ENCODE measurements at regions not wholly inside any gene's neighbourhood (a gene's known extent, or its start where the extent isn't known, plus 50 kb on each side); places are given as distances from the start of the nearest gene placed in this dataset.
"Not testable (repeated sequence)": the region's sequence is repeated elsewhere in the genome, so short reads cannot be mapped to it uniquely, and the experiment has no call there.

DNA sequence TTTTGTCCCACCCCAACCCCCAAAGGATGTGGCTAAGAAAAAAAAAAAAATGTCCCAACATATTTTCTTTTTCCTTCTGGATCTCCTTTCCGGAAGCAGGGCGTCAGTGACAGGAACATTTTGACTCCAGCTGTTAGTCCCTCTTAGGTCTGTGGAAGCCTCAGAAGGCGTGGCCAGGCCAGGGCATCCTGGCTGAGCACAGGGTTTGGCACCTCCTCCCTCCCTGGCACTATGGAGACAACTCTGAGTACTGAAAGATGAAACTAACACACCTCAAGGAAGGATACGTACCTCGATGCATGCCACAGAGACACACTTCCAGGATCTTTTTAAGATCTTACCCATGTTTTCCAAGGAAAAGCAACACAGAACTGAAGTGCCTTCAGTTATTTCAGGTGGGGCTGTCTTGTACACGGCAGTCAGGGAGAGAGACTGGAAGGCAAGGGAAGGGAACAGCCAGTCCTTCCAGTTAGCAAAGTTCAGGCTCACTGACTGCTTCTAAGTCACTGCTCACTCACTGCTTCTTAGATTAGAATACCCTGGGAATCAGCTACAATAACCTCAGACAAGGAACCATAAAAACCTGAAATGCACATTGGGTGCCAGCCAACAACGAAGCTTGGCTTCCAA, 406.9 kb upstream of the NPAP1 start:
- not testable (repeated sequence) for H3K4me3 ChIP-seq (ENCODE audit: low read depth, low read length)
- DNase-seq (ENCODE audit: low read depth), result peak; percentile 11

DNA sequence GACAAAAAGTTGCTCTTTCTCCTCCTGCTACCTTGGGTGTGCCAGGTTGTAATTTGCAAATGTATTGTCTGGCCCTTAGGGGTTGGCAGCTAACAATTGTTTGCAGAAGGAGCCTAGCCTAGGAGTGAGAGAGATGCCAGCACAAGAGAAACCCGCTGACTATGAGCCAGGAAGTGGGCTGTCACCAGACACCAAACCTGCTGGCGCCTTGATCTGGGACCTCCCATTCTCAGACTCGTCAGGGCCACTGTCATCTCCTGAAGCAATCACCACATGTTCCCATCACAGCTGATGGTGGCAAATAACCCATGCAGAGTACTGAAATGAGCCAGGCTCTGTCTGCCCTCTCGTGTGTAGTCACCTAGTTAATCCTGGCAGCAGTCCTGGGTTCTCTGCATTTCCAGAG, 406.4 kb upstream of the NPAP1 start:
- TF ChIP-seq, protein P1, sequence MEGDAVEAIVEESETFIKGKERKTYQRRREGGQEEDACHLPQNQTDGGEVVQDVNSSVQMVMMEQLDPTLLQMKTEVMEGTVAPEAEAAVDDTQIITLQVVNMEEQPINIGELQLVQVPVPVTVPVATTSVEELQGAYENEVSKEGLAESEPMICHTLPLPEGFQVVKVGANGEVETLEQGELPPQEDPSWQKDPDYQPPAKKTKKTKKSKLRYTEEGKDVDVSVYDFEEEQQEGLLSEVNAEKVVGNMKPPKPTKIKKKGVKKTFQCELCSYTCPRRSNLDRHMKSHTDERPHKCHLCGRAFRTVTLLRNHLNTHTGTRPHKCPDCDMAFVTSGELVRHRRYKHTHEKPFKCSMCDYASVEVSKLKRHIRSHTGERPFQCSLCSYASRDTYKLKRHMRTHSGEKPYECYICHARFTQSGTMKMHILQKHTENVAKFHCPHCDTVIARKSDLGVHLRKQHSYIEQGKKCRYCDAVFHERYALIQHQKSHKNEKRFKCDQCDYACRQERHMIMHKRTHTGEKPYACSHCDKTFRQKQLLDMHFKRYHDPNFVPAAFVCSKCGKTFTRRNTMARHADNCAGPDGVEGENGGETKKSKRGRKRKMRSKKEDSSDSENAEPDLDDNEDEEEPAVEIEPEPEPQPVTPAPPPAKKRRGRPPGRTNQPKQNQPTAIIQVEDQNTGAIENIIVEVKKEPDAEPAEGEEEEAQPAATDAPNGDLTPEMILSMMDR (IDR thresholded peaks at IDR 0.05; ENCODE audit: control insufficient read depth, extremely low read depth, insufficient read depth), result no peak
- peak; percentile 88 for DNase-seq (ENCODE audit: low read depth)
- H3K4me3 ChIP-seq (ENCODE audit: low read depth, low read length), result no peak overlapping the region

DNA sequence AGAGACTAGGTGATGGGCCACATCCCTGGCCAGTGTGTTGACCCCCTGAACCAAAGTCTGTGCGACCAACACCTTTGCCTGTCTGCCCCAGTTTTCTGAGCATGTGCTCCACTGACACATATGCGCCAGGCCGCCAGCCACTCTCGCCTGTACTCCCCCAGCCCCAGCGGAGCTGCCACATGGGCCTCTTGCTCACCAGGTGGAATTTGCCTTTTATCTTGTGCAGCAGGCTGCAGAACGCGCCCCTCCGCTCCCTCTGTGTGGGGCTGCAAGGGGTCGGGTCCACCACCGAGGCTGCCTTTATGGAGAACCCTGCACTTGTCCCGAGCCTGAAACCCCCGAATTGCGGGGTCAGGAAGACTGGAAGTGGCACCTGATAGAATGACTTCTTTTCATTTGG, 405.7 kb upstream of the NPAP1 start:
- no peak for DNase-seq (ENCODE audit: low read depth)
- TF ChIP-seq, protein P1 (IDR thresholded peaks at IDR 0.05; ENCODE audit: control insufficient read depth, extremely low read depth, insufficient read depth), result no peak
- H3K4me3 ChIP-seq (ENCODE audit: low read depth, low read length), result no peak overlapping the region

DNA sequence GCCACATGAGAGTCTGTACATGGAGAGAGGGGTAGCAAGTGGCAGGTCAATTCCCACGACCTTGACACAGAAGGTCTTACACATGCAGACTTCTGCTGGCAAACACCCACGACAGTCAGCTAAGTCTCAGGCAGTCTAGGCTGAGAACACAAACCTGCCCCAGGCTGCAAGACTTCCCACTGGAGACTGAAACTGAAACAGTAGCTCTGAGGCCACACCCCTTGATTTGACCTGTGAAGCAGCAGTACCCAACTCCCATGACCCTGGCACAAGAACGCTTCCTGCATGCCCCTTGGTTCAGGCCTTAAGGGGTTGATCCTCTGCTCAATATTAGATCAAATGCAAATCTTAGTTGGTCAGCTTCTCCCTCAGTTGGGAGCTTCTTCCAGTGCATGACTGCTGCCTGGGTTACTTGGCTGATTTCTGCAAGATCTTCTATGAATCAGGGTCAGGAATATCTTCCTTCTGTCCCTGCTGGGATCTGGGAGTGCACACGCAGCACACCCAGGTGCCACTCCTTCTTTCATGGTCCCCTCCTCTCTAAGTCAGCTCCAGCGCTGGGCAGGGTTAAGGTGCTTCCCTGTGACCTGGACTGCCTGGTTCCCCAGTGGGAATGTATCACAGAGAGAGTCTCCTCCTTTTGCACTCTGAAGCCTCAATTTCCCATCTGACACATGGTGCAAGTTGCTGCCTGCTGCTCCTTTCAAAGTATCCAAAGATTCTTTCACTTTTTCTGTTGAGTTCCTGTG, 403.9 kb upstream of the NPAP1 start:
- H3K4me3 ChIP-seq (ENCODE audit: low read depth, low read length); DNase-seq (ENCODE audit: low read depth): not testable (repeated sequence)

DNA sequence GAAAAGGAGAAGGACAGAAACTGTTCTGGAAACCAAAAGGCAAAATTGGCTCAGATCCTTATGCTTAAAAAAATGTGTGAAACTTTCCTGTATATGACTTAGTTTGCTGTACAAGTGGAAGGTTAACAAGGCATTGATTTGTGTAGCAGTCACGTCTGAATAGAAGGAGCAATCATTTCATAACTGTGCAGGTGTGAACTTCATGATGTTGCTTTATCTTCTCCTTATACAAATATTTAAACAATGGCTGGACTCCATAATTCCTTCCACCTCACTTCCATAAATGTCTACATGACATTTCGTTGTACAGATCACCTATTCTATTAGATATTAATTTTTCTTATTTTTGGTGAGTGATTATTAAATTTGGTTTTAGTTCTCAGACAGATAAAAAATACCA, 382.7 kb upstream of the NPAP1 start:
- TF ChIP-seq, protein P1 (IDR thresholded peaks at IDR 0.05; ENCODE audit: control insufficient read depth, extremely low read depth, insufficient read depth), result no peak
- DNase-seq (ENCODE audit: low read depth), result peak; percentile 33
- H3K4me3 ChIP-seq (ENCODE audit: low read depth, low read length), result no peak overlapping the region

DNA sequence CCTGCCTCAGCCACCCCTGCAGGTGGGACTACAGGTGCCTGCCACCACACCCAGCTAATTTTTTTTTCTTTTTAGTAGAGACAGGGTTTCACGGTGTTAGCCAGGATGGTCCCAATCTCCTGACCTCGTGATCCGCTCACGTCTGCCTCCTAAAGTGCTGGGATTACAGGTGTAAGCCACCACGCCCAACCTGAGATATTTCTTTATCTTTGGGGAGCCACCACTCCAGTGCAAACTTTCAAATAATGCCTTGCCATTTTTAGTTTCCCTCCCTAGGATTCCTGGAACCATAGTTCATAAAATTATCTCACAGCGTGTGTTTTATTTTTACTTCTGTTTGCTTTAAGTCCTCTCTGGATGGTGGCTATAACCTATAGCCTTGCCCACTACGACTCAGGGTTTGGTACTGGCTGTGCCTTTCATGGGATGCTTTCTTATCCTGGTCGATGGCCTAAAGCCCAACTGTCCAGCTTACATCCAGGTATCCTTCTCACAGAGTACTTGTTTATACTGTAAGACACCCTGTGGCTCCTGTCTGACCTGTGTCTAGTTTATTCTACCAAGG, 374.7 kb upstream of the NPAP1 start:
- DNase-seq (ENCODE audit: low read depth), result not testable (repeated sequence)

DNA sequence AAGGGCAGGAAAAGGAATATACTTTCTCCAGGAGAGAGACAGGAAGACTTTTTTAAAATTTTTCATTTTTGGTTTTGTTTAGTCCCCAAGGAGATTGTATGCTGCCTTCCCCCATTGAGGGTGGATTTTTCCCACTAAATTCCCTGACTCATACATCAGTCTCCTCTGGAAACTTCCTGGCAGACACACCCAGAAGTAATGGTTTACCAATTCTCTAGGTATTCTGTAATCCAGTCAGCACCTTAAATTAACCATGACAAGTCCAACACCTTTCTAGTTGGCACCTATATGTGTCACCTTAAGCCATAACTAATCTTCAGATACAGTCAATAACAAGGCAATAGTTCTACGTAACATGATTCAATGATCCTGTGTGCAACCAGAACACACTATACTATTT, 373.6 kb upstream of the NPAP1 start:
- DNase-seq (ENCODE audit: low read depth); H3K4me3 ChIP-seq (ENCODE audit: low read depth, low read length): not testable (repeated sequence)

More for the DNA sequence above, 374.7 kb upstream of the NPAP1 start:
- not testable (repeated sequence) for H3K4me3 ChIP-seq (ENCODE audit: low read depth, low read length)

DNA sequence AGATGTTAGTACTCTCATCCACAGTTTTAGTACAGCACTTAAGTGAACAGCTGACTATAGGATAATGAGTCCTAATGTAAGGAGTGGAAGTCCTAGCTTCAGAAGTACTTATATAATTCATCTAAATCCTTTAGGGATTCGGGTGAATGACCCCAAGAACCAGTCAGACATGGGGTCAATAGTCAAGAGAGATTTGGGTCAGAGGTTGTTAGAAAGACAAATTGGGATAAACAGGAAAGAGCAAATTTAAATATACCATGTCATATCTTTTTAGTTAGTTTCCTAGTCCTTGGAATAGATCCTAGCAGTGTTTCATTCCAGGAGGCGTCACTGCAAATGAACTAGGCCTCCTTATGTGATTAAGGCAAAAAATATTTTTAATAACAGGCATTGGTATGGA, 370.8 kb upstream of the NPAP1 start:
- DNase-seq (ENCODE audit: low read depth), result not testable (repeated sequence)

DNA sequence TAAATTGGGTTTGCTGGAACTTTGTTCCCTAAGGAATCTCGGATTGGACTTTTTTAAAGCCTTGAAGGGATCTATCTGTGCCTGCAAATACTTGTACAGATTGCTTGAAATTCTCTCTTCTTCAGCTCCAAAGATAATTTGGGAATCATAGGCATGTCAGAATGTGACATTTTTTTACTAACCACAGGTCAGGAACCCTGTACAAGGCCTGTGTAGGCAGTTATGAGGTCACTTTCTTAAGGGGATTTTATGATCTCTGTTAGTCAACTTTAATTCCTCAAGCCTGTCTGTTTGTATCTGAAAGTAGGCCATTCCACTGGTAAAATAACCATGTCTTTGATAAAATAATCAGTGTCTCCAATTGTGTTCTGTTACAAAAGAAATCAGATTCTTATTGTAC, 369.9 kb upstream of the NPAP1 start:
- not testable (repeated sequence) for H3K4me3 ChIP-seq (ENCODE audit: low read depth, low read length); DNase-seq (ENCODE audit: low read depth)

More for the DNA sequence above, 370.8 kb upstream of the NPAP1 start:
- H3K4me3 ChIP-seq (ENCODE audit: low read depth, low read length), result not testable (repeated sequence)

DNA sequence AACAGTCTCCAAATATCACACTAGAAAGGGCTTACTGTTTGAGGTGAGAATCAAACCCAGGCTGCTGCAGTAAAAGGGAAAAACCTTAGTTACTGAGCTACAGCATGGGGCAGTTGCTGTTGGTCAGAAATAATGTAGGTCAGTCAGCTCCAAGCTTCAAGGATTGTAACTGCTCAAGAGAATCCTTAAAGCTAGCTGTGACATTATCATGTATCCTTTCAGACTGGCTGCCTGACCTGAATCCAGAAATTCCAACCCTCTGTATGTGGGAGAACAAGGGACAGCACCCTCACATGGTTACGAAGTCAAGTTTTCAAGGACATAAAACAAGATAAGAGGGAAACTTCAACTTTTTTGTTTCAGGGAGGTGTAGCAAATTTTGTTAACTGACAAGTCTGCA, 365.9 kb upstream of the NPAP1 start:
- not testable (repeated sequence) for H3K4me3 ChIP-seq (ENCODE audit: low read depth, low read length); DNase-seq (ENCODE audit: low read depth)

DNA sequence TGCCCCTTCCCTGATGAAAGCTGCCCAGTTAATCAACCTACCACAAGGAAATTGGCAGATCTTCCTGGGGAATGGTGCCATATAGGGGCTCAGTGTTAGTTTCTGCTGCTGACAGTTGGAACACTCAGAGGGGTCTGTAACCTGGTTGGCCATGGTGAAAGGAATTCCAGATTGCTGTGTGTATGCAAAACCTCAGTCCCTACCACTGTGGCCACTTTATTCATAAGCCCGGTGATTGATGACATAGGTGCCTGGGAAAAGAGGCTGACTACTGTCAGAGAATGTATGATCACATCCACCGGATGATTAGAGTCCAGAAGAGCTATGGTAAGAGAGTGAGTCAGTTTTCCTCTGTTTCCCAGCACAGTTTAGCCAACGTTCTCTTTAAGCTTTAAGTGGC, 363.9 kb upstream of the NPAP1 start:
- DNase-seq (ENCODE audit: low read depth); H3K4me3 ChIP-seq (ENCODE audit: low read depth, low read length): not testable (repeated sequence)

DNA sequence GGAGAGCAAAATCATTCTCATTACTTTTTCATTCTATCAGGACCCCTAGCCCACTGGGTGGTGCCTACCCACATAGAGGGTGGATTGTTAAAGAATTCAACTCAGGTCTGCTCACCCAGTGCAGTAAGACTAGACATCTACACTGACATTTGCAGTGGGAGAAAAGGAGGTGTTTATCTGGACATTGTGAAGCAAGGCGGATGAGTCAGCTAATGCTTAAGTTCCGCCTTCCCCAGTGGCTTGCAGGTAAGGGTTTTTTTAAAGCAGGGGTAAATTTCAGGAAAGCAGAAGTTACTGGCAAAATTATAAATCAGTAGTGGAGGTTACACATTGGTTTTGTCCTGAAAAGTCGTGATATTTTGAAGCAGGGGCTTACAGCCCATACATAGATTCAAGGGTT, 359.2 kb upstream of the NPAP1 start:
- not testable (repeated sequence) for DNase-seq (ENCODE audit: low read depth); H3K4me3 ChIP-seq (ENCODE audit: low read depth, low read length)

Data from LNCaP clone FGC (cell line).